Liver (tissue), 3 donors: ENCODE measurements at regions not wholly inside any gene's neighbourhood (a gene's known extent, or its start where the extent isn't known, plus 50 kb on each side); places are given as distances from the start of the nearest gene placed in this dataset.

Experiments used
- FOXA1 ChIP-seq: IDR thresholded peaks from 2 replicates; pipeline ENCODE4 v1.6.1; 2016; ENCODE audit warnings: antibody characterized with exemption
- RAD21 ChIP-seq, 2 donors: IDR thresholded peaks; 2 replicates each; pipeline ENCODE4 v1.6.1; 2016; ENCODE audit warnings: antibody characterized with exemption in 2 of 2, mild to moderate bottlenecking in 2 of 2
- TAF1 ChIP-seq: conservative IDR thresholded peaks from 2 replicates; pipeline ENCODE4 v1.6.1; 2016; ENCODE audit warnings: antibody characterized with exemption, mild to moderate bottlenecking
- TF ChIP-seq, protein P1 (sequence below): fragments of 150-350 bp; IDR thresholded peaks from 2 replicates; pipeline ENCODE4 v1.5.1; 2017; ENCODE audit warnings: improper control_type of control experiment, low read depth, low read length; ENCODE audit not compliant: missing input control
- TF ChIP-seq, protein P2 (sequence below): IDR thresholded peaks from 2 replicates; pipeline ENCODE4 v1.6.1; 2016; ENCODE audit warnings: antibody characterized with exemption
- TF ChIP-seq, protein P3 (sequence below): IDR thresholded peaks from 2 replicates; pipeline ENCODE4 v1.6.1; 2016; ENCODE audit warnings: antibody characterized with exemption
- donor health status: healthy.
- donor health status: healthy.

DNA sequence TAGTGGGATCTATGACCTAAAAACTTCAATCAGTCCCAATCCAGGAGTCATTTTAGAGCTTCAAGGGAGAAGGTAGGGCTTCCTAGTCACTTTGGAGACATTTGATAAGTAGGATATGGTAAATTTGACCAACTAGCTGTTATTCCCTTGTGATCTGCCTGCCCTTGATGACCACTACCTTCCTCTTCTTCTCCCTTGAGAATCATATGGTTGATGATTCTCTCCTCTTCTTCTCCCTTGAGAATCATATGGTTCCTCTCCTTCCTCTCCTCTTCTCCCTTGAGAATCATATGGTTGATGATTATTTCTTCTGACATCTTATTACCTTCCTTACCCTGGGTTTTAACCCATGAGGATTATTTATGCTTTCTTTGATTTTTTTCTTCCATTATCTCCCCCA lies 482.6 kb upstream of the TENM3 start:
- TF ChIP-seq RAD21 (IDR thresholded peaks at IDR 0.05) (no peak), TAF1 (no peak), FOXA1 (no peak)
- TF ChIP-seq, protein P1, sequence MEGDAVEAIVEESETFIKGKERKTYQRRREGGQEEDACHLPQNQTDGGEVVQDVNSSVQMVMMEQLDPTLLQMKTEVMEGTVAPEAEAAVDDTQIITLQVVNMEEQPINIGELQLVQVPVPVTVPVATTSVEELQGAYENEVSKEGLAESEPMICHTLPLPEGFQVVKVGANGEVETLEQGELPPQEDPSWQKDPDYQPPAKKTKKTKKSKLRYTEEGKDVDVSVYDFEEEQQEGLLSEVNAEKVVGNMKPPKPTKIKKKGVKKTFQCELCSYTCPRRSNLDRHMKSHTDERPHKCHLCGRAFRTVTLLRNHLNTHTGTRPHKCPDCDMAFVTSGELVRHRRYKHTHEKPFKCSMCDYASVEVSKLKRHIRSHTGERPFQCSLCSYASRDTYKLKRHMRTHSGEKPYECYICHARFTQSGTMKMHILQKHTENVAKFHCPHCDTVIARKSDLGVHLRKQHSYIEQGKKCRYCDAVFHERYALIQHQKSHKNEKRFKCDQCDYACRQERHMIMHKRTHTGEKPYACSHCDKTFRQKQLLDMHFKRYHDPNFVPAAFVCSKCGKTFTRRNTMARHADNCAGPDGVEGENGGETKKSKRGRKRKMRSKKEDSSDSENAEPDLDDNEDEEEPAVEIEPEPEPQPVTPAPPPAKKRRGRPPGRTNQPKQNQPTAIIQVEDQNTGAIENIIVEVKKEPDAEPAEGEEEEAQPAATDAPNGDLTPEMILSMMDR: no peak
- TF ChIP-seq, protein P2, sequence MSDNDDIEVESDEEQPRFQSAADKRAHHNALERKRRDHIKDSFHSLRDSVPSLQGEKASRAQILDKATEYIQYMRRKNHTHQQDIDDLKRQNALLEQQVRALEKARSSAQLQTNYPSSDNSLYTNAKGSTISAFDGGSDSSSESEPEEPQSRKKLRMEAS: no peak
- TF ChIP-seq, protein P3, sequence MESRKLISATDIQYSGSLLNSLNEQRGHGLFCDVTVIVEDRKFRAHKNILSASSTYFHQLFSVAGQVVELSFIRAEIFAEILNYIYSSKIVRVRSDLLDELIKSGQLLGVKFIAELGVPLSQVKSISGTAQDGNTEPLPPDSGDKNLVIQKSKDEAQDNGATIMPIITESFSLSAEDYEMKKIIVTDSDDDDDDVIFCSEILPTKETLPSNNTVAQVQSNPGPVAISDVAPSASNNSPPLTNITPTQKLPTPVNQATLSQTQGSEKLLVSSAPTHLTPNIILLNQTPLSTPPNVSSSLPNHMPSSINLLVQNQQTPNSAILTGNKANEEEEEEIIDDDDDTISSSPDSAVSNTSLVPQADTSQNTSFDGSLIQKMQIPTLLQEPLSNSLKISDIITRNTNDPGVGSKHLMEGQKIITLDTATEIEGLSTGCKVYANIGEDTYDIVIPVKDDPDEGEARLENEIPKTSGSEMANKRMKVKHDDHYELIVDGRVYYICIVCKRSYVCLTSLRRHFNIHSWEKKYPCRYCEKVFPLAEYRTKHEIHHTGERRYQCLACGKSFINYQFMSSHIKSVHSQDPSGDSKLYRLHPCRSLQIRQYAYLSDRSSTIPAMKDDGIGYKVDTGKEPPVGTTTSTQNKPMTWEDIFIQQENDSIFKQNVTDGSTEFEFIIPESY: no peak
